ENCODE measurements at regions not wholly inside any gene's neighbourhood (a gene's known extent, or its start where the extent isn't known, plus 50 kb on each side); places are given as distances from the start of the nearest gene placed in this dataset.

DNA sequence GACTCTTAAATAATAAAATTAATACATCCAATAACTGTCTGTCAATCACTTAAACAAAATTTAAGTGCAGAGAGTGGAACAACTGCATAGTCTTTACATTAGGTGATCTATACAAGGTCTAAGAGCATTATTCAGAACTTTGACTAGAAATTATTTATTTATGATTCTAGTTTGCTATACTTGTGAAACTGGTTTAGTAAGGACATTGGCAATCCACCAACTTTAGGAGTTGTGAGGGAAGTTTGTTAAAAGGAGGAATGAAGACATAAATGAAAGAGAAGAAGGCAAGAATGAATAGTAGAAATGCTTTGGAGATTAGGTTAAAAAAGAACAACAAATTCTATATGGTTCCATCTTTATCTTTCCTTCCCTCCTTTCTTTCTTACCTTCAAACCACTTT is 217.5 kb downstream of the GPD2 start:
- TF ChIP-seq, protein P1, sequence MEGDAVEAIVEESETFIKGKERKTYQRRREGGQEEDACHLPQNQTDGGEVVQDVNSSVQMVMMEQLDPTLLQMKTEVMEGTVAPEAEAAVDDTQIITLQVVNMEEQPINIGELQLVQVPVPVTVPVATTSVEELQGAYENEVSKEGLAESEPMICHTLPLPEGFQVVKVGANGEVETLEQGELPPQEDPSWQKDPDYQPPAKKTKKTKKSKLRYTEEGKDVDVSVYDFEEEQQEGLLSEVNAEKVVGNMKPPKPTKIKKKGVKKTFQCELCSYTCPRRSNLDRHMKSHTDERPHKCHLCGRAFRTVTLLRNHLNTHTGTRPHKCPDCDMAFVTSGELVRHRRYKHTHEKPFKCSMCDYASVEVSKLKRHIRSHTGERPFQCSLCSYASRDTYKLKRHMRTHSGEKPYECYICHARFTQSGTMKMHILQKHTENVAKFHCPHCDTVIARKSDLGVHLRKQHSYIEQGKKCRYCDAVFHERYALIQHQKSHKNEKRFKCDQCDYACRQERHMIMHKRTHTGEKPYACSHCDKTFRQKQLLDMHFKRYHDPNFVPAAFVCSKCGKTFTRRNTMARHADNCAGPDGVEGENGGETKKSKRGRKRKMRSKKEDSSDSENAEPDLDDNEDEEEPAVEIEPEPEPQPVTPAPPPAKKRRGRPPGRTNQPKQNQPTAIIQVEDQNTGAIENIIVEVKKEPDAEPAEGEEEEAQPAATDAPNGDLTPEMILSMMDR (IDR thresholded peaks at IDR 0.05; ENCODE audit: control extremely low read depth, extremely low read depth), result no peak
- ATAC-seq (ENCODE audit: insufficient read depth, low FRiP score) (no peak), DNase-seq (peak in 2 of 3 donors; percentile 21 to 51)
- no peaks in the 10 kb centered on the region for H3K27me3 ChIP-seq (ENCODE audit: control insufficient read depth in 3 of 3, insufficient read depth in 3 of 3, low read length in 2 of 3)
- no peak overlapping the region for H3K4me3 ChIP-seq
- no peak overlapping the region for H3K9ac ChIP-seq (ENCODE audit: insufficient read depth in 1 of 2, low read length in 2 of 2)
- H3K27ac ChIP-seq (ENCODE audit: low read depth in 1 of 2, low read length in 1 of 2), result no peak overlapping the region
- H3K4me1 ChIP-seq (ENCODE audit: control insufficient read depth in 5 of 5, insufficient read depth in 5 of 5, low read length in 5 of 5), result peaks cover 0 to 9% (median 3%) of the 10 kb centered on the region in 5 donors
- no peaks in the 10 kb centered on the region for H3K36me3 ChIP-seq (ENCODE audit: control insufficient read depth in 4 of 4, insufficient read depth in 4 of 4, low read length in 4 of 4)
- no peaks in the 10 kb centered on the region for H3K9me3 ChIP-seq (ENCODE audit: control insufficient read depth in 4 of 4, insufficient read depth in 3 of 4, low read length in 3 of 4)

DNA sequence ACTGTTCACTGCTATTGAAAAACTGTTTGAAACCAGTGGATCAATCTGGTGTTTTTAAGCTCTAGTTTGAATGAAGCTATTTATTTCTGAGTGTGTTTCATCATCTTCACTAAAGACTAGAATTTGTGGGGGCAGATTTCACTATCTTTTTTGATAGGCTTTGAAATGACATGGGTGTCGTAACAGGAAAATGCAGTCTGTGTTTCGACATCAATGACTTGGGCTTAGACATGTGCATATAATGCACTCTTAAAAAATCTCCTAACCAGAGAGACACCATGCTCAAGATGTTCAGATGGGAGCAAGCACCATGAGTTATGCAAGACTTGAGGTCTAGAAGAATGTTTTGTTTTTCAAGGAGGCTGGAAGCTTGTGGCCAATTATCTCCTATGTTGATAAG is 221.6 kb downstream of the GPD2 start:
- H3K9ac ChIP-seq (ENCODE audit: insufficient read depth in 1 of 2, low read length in 2 of 2), result no peak overlapping the region
- H3K27me3 ChIP-seq (ENCODE audit: control insufficient read depth in 3 of 3, insufficient read depth in 3 of 3, low read length in 2 of 3), result no peaks in the 10 kb centered on the region
- DNase-seq, result no peak
- H3K4me3 ChIP-seq, result no peak overlapping the region
- TF ChIP-seq, protein P1 (IDR thresholded peaks at IDR 0.05; ENCODE audit: control extremely low read depth, extremely low read depth), result no peak
- H3K27ac ChIP-seq (ENCODE audit: low read depth in 1 of 2, low read length in 1 of 2), result no peak overlapping the region
- ATAC-seq (ENCODE audit: insufficient read depth, low FRiP score), result no peak
- H3K36me3 ChIP-seq (ENCODE audit: control insufficient read depth in 4 of 4, insufficient read depth in 4 of 4, low read length in 4 of 4), result no peaks in the 10 kb centered on the region
- 49 to 63% methylated on average over 2 of the region's 2 CpGs for WGBS, 2 donors
- no peaks in the 10 kb centered on the region for H3K4me1 ChIP-seq (ENCODE audit: control insufficient read depth in 5 of 5, insufficient read depth in 5 of 5, low read length in 5 of 5)
- no peaks in the 10 kb centered on the region for H3K9me3 ChIP-seq (ENCODE audit: control insufficient read depth in 4 of 4, insufficient read depth in 3 of 4, low read length in 3 of 4)

DNA sequence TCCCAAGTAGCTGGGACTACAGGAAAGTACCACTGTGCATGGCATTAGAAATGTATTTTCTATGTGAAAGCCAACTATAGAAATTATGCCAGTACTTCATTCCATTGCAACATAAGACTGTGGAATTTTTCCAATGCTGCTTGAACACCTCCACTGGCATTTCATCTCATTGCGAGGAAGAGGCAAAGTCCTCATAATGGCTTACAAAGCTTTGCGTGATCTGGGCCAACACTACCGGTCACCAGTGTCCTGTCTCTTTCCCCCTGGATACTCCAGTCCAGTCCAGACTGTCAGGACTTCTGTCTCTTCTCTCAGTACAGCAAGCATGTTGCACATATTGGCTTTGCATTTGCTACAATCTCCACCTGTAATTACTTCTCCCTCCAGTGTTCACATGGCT is 223.5 kb downstream of the GPD2 start:
- Histone ChIP-seq H3K4me1 (ENCODE audit: control insufficient read depth in 5 of 5, insufficient read depth in 5 of 5, low read length in 5 of 5) (no peaks in the 10 kb centered on the region), H3K27ac (ENCODE audit: low read depth in 1 of 2, low read length in 1 of 2) (no peak overlapping the region), H3K9ac (ENCODE audit: insufficient read depth in 1 of 2, low read length in 2 of 2) (no peak overlapping the region), H3K36me3 (ENCODE audit: control insufficient read depth in 4 of 4, insufficient read depth in 4 of 4, low read length in 4 of 4) (no peaks in the 10 kb centered on the region), H3K9me3 (ENCODE audit: control insufficient read depth in 4 of 4, insufficient read depth in 3 of 4, low read length in 3 of 4) (no peaks in the 10 kb centered on the region), H3K4me3 (no peak overlapping the region), H3K27me3 (ENCODE audit: control insufficient read depth in 3 of 3, insufficient read depth in 3 of 3, low read length in 2 of 3) (no peaks in the 10 kb centered on the region)
- ATAC-seq (ENCODE audit: insufficient read depth, low FRiP score), result no peak
- TF ChIP-seq, protein P1 (IDR thresholded peaks at IDR 0.05; ENCODE audit: control extremely low read depth, extremely low read depth), result no peak
- 90 to 93% methylated on average over 3 of the region's 3 CpGs for WGBS, 2 donors
- DNase-seq, result no peak

DNA sequence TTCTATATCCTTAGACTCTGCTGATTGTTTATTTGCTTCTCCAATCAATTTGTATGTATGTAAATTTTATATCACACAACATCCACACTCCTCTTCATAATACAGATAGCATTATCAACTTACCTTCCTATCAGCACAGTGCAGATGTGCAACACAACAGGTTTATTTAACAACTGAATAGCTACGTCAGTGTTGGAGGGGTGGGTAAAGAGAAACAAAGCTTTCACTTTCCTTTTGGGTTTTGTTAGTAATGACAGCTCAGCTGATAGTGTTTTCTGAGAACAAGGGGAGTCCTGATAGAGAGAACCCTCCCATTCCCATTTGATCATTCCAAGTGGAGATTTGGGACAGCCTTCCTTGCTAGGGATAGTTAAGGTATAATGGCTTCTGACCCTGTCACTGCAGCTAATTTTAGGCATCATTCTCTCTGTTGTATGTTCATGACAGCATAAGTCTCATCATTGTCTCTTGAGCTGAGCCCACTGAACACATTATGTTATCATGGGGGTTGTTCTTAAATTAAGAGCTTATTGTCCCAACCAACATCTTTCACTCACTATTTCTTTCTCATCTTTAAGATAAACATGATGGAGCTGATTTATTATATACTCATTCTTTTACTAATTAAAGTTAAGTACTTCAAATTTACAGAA is 227.7 kb downstream of the GPD2 start:
- no peak for ATAC-seq (ENCODE audit: insufficient read depth, low FRiP score)
- 57 to 80% methylated on average over 1 of the region's 1 CpG for WGBS, 2 donors

More for the DNA sequence above, 227.7 kb downstream of the GPD2 start:
- TF ChIP-seq, protein P1 (IDR thresholded peaks at IDR 0.05; ENCODE audit: control extremely low read depth, extremely low read depth), result no peak
- H3K27ac ChIP-seq (ENCODE audit: low read depth in 1 of 2, low read length in 1 of 2), result no peak overlapping the region
- no peak overlapping the region for H3K9ac ChIP-seq (ENCODE audit: insufficient read depth in 1 of 2, low read length in 2 of 2)
- H3K9me3 ChIP-seq (ENCODE audit: control insufficient read depth in 4 of 4, insufficient read depth in 3 of 4, low read length in 3 of 4), result peaks cover 0 to 5% (median 3%) of the 10 kb centered on the region in 4 donors
- H3K36me3 ChIP-seq (ENCODE audit: control insufficient read depth in 4 of 4, insufficient read depth in 4 of 4, low read length in 4 of 4), result no peaks in the 10 kb centered on the region
- no peak for DNase-seq
- no peaks in the 10 kb centered on the region for H3K27me3 ChIP-seq (ENCODE audit: control insufficient read depth in 3 of 3, insufficient read depth in 3 of 3, low read length in 2 of 3)
- no peaks in the 10 kb centered on the region for H3K4me1 ChIP-seq (ENCODE audit: control insufficient read depth in 5 of 5, insufficient read depth in 5 of 5, low read length in 5 of 5)
- no peak overlapping the region for H3K4me3 ChIP-seq

All from lung (tissue), 11 donors.